ENCODE measurements at regions not wholly inside any gene's neighbourhood (a gene's known extent, or its start where the extent isn't known, plus 50 kb on each side); places are given as distances from the start of the nearest gene placed in this dataset.

- H3K27ac ChIP-seq = no peak overlapping the region
- TF ChIP-seq CTCF (conservative IDR thresholded peaks at IDR 0.05; ENCODE audit: low read depth, low read length) = no peak
- H3K27me3 ChIP-seq (ENCODE audit: insufficient read depth, low read depth) = no peaks in the 10 kb centered on the region
- H3K4me1 ChIP-seq (ENCODE audit: low read depth, poor library complexity, severe bottlenecking) = no peaks in the 10 kb centered on the region
- no peak overlapping the region for H2AFZ ChIP-seq (ENCODE audit: low read depth)
- no peak overlapping the region for H3K4me2 ChIP-seq
- no peaks in the 10 kb centered on the region for H4K20me1 ChIP-seq (ENCODE audit: insufficient read depth)
- no peak overlapping the region for H3K4me3 ChIP-seq (IDR thresholded peaks at IDR 0.05; ENCODE audit: insufficient read depth, low read depth, low read length)
- H3K36me3 ChIP-seq (ENCODE audit: insufficient read depth) = no peaks in the 10 kb centered on the region
- no peak overlapping the region for H3K9ac ChIP-seq
- H3K79me2 ChIP-seq (ENCODE audit: insufficient read depth, low read depth) = no peaks in the 10 kb centered on the region
These were observed 320.1 kb downstream of the PYDC2 start for GRCh38 chr3:191781044-191781443.

GRCh38 chr3:191783024-191783423 lies 322.1 kb downstream of the PYDC2 start:
- no peak overlapping the region for H3K4me3 ChIP-seq (IDR thresholded peaks at IDR 0.05; ENCODE audit: insufficient read depth, low read depth, low read length)
- no peaks in the 10 kb centered on the region for H3K79me2 ChIP-seq (ENCODE audit: insufficient read depth, low read depth)
- no peaks in the 10 kb centered on the region for H3K27me3 ChIP-seq (ENCODE audit: insufficient read depth, low read depth)
- H3K4me2 ChIP-seq = no peak overlapping the region
- H3K36me3 ChIP-seq (ENCODE audit: insufficient read depth) = no peaks in the 10 kb centered on the region
- no peak overlapping the region for H2AFZ ChIP-seq (ENCODE audit: low read depth)
- no peak overlapping the region for H3K27ac ChIP-seq
- H3K4me1 ChIP-seq (ENCODE audit: low read depth, poor library complexity, severe bottlenecking) = no peaks in the 10 kb centered on the region
- TF ChIP-seq CTCF (conservative IDR thresholded peaks at IDR 0.05; ENCODE audit: low read depth, low read length) = no peak
- H4K20me1 ChIP-seq (ENCODE audit: insufficient read depth) = no peaks in the 10 kb centered on the region
- H3K9ac ChIP-seq = no peak overlapping the region

- H2AFZ ChIP-seq (ENCODE audit: low read depth) = no peak overlapping the region
- TF ChIP-seq CTCF (conservative IDR thresholded peaks at IDR 0.05; ENCODE audit: low read depth, low read length) = no peak
- no peak overlapping the region for H3K4me3 ChIP-seq (IDR thresholded peaks at IDR 0.05; ENCODE audit: insufficient read depth, low read depth, low read length)
These were observed 330.0 kb downstream of the PYDC2 start for GRCh38 chr3:191790934-191791333.

GRCh38 chr3:191792580-191792979 lies 331.6 kb downstream of the PYDC2 start:
- Histone ChIP-seq H3K4me3 (IDR thresholded peaks at IDR 0.05; ENCODE audit: insufficient read depth, low read depth, low read length) (no peak overlapping the region), H3K27me3 (ENCODE audit: insufficient read depth, low read depth) (no peaks in the 10 kb centered on the region), H3K79me2 (ENCODE audit: insufficient read depth, low read depth) (no peaks in the 10 kb centered on the region), H3K9ac (no peak overlapping the region), H3K4me1 (ENCODE audit: low read depth, poor library complexity, severe bottlenecking) (no peaks in the 10 kb centered on the region), H3K4me2 (no peak overlapping the region), H3K36me3 (ENCODE audit: insufficient read depth) (no peaks in the 10 kb centered on the region), H2AFZ (ENCODE audit: low read depth) (no peak overlapping the region), H3K27ac (no peak overlapping the region), H4K20me1 (ENCODE audit: insufficient read depth) (no peaks in the 10 kb centered on the region)
- TF ChIP-seq CTCF (conservative IDR thresholded peaks at IDR 0.05; ENCODE audit: low read depth, low read length) = no peak

More at GRCh38 chr3:191790934-191791333, 330.0 kb downstream of the PYDC2 start:
- Histone ChIP-seq H3K27me3 (ENCODE audit: insufficient read depth, low read depth) (no peaks in the 10 kb centered on the region), H3K9ac (no peak overlapping the region), H3K4me2 (no peak overlapping the region), H3K36me3 (ENCODE audit: insufficient read depth) (no peaks in the 10 kb centered on the region), H3K27ac (no peak overlapping the region), H3K4me1 (ENCODE audit: low read depth, poor library complexity, severe bottlenecking) (no peaks in the 10 kb centered on the region), H4K20me1 (ENCODE audit: insufficient read depth) (no peaks in the 10 kb centered on the region), H3K79me2 (ENCODE audit: insufficient read depth, low read depth) (no peaks in the 10 kb centered on the region)
